Lower leg skin (tissue), 3 donors: ENCODE measurements at regions not wholly inside any gene's neighbourhood (a gene's known extent, or its start where the extent isn't known, plus 50 kb on each side); places are given as distances from the start of the nearest gene placed in this dataset.

Source experiments
- CTCF ChIP-seq, 3 donors: fragments of 450-650 bp; IDR thresholded peaks; one replicate each; pipeline ENCODE4 v1.5.1; 2016; ENCODE audit warnings: antibody characterized with exemption in 3 of 3, mild to moderate bottlenecking in 3 of 3, moderate library complexity in 2 of 3
- POLR2A ChIP-seq, 2 donors: fragments of 450-650 bp; IDR thresholded peaks; one replicate each; pipeline ENCODE4 v1.6.1; 2016 to 2017; ENCODE audit warnings: antibody characterized with exemption in 2 of 2, mild to moderate bottlenecking in 1 of 2, moderate library complexity in 1 of 2

DNA sequence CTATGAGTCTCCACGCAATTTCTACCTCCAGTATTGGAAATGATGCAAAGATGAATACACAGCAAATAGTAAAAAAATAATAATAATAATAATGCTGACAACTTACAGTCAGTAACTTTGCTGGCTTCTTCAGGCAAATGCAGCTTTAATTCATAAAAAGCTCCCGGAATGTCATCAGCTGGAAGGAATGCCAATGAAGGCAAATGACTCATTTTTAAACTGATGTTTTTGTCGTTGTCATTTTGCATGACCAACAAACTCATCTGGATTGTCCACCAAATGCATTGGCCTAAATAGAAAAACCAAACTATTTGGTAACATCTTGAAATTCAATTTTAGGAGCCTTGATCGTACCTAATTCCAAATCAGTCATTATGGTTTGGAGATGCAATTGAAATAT lies 217.1 kb downstream of the ALDH8A1 start:
- no peak for TF ChIP-seq CTCF (IDR thresholded peaks at IDR 0.05)
- TF ChIP-seq POLR2A (IDR thresholded peaks at IDR 0.05) = no peak
